H9 (cell line): ENCODE measurements at regions not wholly inside any gene's neighbourhood (a gene's known extent, or its start where the extent isn't known, plus 50 kb on each side); places are given as distances from the start of the nearest gene placed in this dataset.

Experiments
- DNase-seq: peaks from one replicate; pipeline ENCODE4 v3.0.0-alpha.2; 2017
- H2AFZ ChIP-seq: one replicate; pipeline ENCODE4 v1.6.1; 2013; ENCODE audit warnings: mild to moderate bottlenecking, low read length, control low read depth, moderate library complexity
- H2AK5ac ChIP-seq: 2 replicates; pipeline ENCODE4 v1.6.1; 2013; ENCODE audit warnings: low read length, control low read depth, mixed read lengths; ENCODE audit not compliant: insufficient read length
- H2BK120ac ChIP-seq: one replicate; pipeline ENCODE4 v1.6.1; 2013; ENCODE audit warnings: low read depth, mild to moderate bottlenecking, low read length, control low read depth, inconsistent platforms; ENCODE audit not compliant: poor library complexity, severe bottlenecking
- H2BK12ac ChIP-seq: 2 replicates; pipeline ENCODE4 v1.6.1; 2013; ENCODE audit warnings: low read length, control low read depth, mixed read lengths, low read depth; ENCODE audit not compliant: insufficient read length
- H2BK15ac ChIP-seq: 2 replicates; pipeline ENCODE4 v1.6.1; 2013; ENCODE audit warnings: low read depth, low read length, control low read depth
- H2BK20ac ChIP-seq: one replicate; pipeline ENCODE4 v1.6.1; 2013; ENCODE audit warnings: low read depth, mild to moderate bottlenecking, low read length, control low read depth, inconsistent platforms; ENCODE audit not compliant: poor library complexity, severe bottlenecking
- H2BK5ac ChIP-seq: 2 replicates; pipeline ENCODE4 v1.6.1; 2013; ENCODE audit warnings: low read length, control low read depth, mixed read lengths; ENCODE audit not compliant: insufficient read length
- H3K14ac ChIP-seq: 2 replicates; pipeline ENCODE4 v1.6.1; 2013; ENCODE audit warnings: low read length, control low read depth; ENCODE audit not compliant: insufficient read depth
- H3K18ac ChIP-seq: 2 replicates; pipeline ENCODE4 v1.6.1; 2013; ENCODE audit warnings: low read depth, mild to moderate bottlenecking, mixed read lengths, low read length, control low read depth; ENCODE audit not compliant: insufficient read length
- H3K23ac ChIP-seq: 2 replicates; pipeline ENCODE4 v1.6.1; 2013; ENCODE audit warnings: low read length, control low read depth, mixed read lengths, low read depth; ENCODE audit not compliant: insufficient read length
- H3K23me2 ChIP-seq: 2 replicates; pipeline ENCODE4 v1.6.1; 2013; ENCODE audit warnings: low read depth, mild to moderate bottlenecking, mixed read lengths, low read length, control low read depth; ENCODE audit not compliant: insufficient read length, poor library complexity, severe bottlenecking
- H3K27ac ChIP-seq: 2 replicates; pipeline ENCODE4 v1.5.1; 2013; ENCODE audit warnings: low read length, control low read depth, mixed read lengths, low read depth; ENCODE audit not compliant: insufficient read length
- H3K27me3 ChIP-seq: 2 replicates; pipeline ENCODE4 v1.6.1; 2013; ENCODE audit warnings: low read length, control low read depth, inconsistent platforms; ENCODE audit not compliant: insufficient read depth
- H3K4ac ChIP-seq: 2 replicates; pipeline ENCODE4 v1.6.1; 2013; ENCODE audit warnings: low read depth, mild to moderate bottlenecking, control low read depth, inconsistent platforms, low read length, moderate library complexity
- H3K4me1 ChIP-seq: 2 replicates; pipeline ENCODE4 v1.6.1; 2013; ENCODE audit warnings: low read length, control low read depth, inconsistent platforms; ENCODE audit not compliant: insufficient read depth
- H3K4me2 ChIP-seq: 2 replicates; pipeline ENCODE4 v1.6.1; 2013; ENCODE audit warnings: low read length, control low read depth, mixed read lengths; ENCODE audit not compliant: insufficient read length, insufficient read depth
- H3K56ac ChIP-seq: 2 replicates; pipeline ENCODE4 v1.6.1; 2013; ENCODE audit warnings: low read depth, mild to moderate bottlenecking, mixed read lengths, low read length, control low read depth; ENCODE audit not compliant: insufficient read length
- H3K79me1 ChIP-seq: 2 replicates; pipeline ENCODE4 v1.6.1; 2013; ENCODE audit warnings: low read depth, mild to moderate bottlenecking, moderate library complexity, low read length, control low read depth, inconsistent platforms; ENCODE audit not compliant: insufficient read depth, poor library complexity, severe bottlenecking
- H3K79me2 ChIP-seq: 2 replicates; pipeline ENCODE4 v1.6.1; 2013; ENCODE audit warnings: low read length, control low read depth, inconsistent platforms; ENCODE audit not compliant: insufficient read depth
- H3K9ac ChIP-seq: 2 replicates; pipeline ENCODE4 v1.6.1; 2013; ENCODE audit warnings: low read length, control low read depth, mixed read lengths; ENCODE audit not compliant: insufficient read length; ENCODE audit errors: extremely low read depth
- H3K9me3 ChIP-seq: one replicate; pipeline ENCODE4 v1.6.1; 2013; ENCODE audit warnings: low read depth, low read length, inconsistent platforms; ENCODE audit not compliant: control insufficient read depth
- H3T11ph ChIP-seq: one replicate; pipeline ENCODE4 v1.6.1; 2013; ENCODE audit warnings: mild to moderate bottlenecking, low read length, control low read depth, inconsistent platforms
- H4K20me1 ChIP-seq: one replicate; pipeline ENCODE4 v1.6.1; 2013; ENCODE audit not compliant: control insufficient read depth, insufficient read length, insufficient read depth
- H4K5ac ChIP-seq: 2 replicates; pipeline ENCODE4 v1.6.1; 2013; ENCODE audit warnings: low read depth, mild to moderate bottlenecking, mixed read lengths, low read length, control low read depth; ENCODE audit not compliant: insufficient read length
- H4K8ac ChIP-seq: replicated peaks from 2 replicates; pipeline ENCODE4 v1.6.1; 2013; ENCODE audit warnings: low read length, control low read depth, mixed read lengths, low read depth; ENCODE audit not compliant: insufficient read length
- H4K91ac ChIP-seq: 2 replicates; pipeline ENCODE4 v1.6.1; 2013; ENCODE audit warnings: low read depth, mild to moderate bottlenecking, moderate library complexity, mixed read lengths, low read length, control low read depth; ENCODE audit not compliant: insufficient read length
- H3K27ac Mint-ChIP-seq, 3 experiments: 2 replicates in 2 of 3; 3 replicates in 1 of 3; pipeline ENCODE4 v1.8.0; 2020 to 2021; ENCODE audit warnings: mixed read lengths in 3 of 3, mild to moderate bottlenecking in 1 of 3, moderate library complexity in 1 of 3
- H3K27me3 Mint-ChIP-seq: 2 replicates; pipeline ENCODE4 v1.8.0; 2021; ENCODE audit warnings: low read depth, mild to moderate bottlenecking, moderate library complexity, mixed read lengths
- H3K36me3 Mint-ChIP-seq, 3 experiments: 2 replicates in 2 of 3; 3 replicates in 1 of 3; pipeline ENCODE4 v1.8.0; 2020 to 2021; ENCODE audit warnings: low read depth in 3 of 3, mixed read lengths in 3 of 3; ENCODE audit not compliant: insufficient read depth in 1 of 3
- H3K4me1 Mint-ChIP-seq, 2 experiments: 2 replicates each; pipeline ENCODE4 v1.8.0; 2020; ENCODE audit warnings: mixed read lengths in 2 of 2
- H3K4me3 Mint-ChIP-seq, 2 experiments: 2 replicates in 1 of 2; 3 replicates in 1 of 2; pipeline ENCODE4 v1.8.0; 2020 to 2021; ENCODE audit warnings: mild to moderate bottlenecking in 2 of 2, mixed read lengths in 2 of 2, moderate library complexity in 1 of 2
- H3K9me3 Mint-ChIP-seq, 2 experiments: 2 replicates in 1 of 2; 3 replicates in 1 of 2; pipeline ENCODE4 v1.8.0; 2020; ENCODE audit warnings: mild to moderate bottlenecking in 2 of 2, mixed read lengths in 2 of 2, moderate library complexity in 1 of 2
- CTCF ChIP-seq: fragments of 200-600 bp; sonication (generic); conservative IDR thresholded peaks from 3 replicates; pipeline ENCODE4 v1.8.0; 2021; ENCODE audit warnings: antibody characterized with exemption, mild to moderate bottlenecking
- WGBS: extraction: QIAGEN DNeasy Blood & Tissue Kit; methylation state at CpG from one replicate; pipeline ENCODE4 v1.1.7; 2013; ENCODE audit warnings: missing lambda C conversion rate, low lambda C conversion rate, mixed read lengths; ENCODE audit not compliant: insufficient read length; ENCODE audit errors: extremely low coverage; 5-methylcytosine and 5-hydroxymethylcytosine counted together

- Histone ChIP-seq H3K23me2 (no peaks in the 10 kb centered on the region), H4K5ac (no peak overlapping the region), H2BK5ac (no peak overlapping the region), H3K79me2 (no peaks in the 10 kb centered on the region), H3K4me1 (no peaks in the 10 kb centered on the region), H3K56ac (no peak overlapping the region), H3K4me2 (no peak overlapping the region), H3K23ac (no peak overlapping the region), H3K4ac (no peak overlapping the region), H3K9me3 (no peaks in the 10 kb centered on the region), H4K8ac (no peak overlapping the region), H2BK120ac (no peak overlapping the region), H3K18ac (no peak overlapping the region), H3K79me1 (no peaks in the 10 kb centered on the region), H3K27me3 (no peaks in the 10 kb centered on the region), H3K9ac (no peak overlapping the region), H4K91ac (no peak overlapping the region), H2BK15ac (no peak overlapping the region), H2AK5ac (no peak overlapping the region), H2BK20ac (no peak overlapping the region), H2AFZ (no peak overlapping the region), H3K14ac (no peak overlapping the region), H3K27ac (no peak overlapping the region), H3T11ph (no peak overlapping the region), H2BK12ac (no peak overlapping the region), H4K20me1 (no peaks in the 10 kb centered on the region)
- no CpG with 5 or more reads among the region's 1 CpG for WGBS
- Mint-ChIP-seq H3K9me3 (peaks cover 0 to 3% of the 10 kb centered on the region in 2 experiments; a peak in 1 of 5 replicates), H3K4me1 (no peaks in the 10 kb centered on the region), H3K27me3 (peaks cover 8% of the 10 kb centered on the region), H3K36me3 (no peaks in the 10 kb centered on the region), H3K4me3 (no peak overlapping the region), H3K27ac (no peak overlapping the region)
- no peak for DNase-seq
- no peak for TF ChIP-seq CTCF
Measured at GRCh38 chr10:32114508-32114907, 58.3 kb upstream of the KIF5B start.
